LNCaP clone FGC (cell line): ENCODE measurements at regions not wholly inside any gene's neighbourhood (a gene's known extent, or its start where the extent isn't known, plus 50 kb on each side); places are given as distances from the start of the nearest gene placed in this dataset.

Experiments
- DNase-seq: peaks from one replicate; pipeline ENCODE4 v3.0.0-alpha.2; 2011; ENCODE audit warnings: low read depth
- H3K4me3 ChIP-seq: 2 replicates; pipeline ENCODE4 v1.5.1; 2011; ENCODE audit warnings: mild to moderate bottlenecking, low read depth, low read length, control low read depth
- CTCF ChIP-seq: IDR thresholded peaks from 2 replicates; pipeline ENCODE4 v1.5.1; 2012; ENCODE audit warnings: mild to moderate bottlenecking; ENCODE audit not compliant: control insufficient read depth, insufficient read depth; ENCODE audit errors: extremely low read depth

DNA sequence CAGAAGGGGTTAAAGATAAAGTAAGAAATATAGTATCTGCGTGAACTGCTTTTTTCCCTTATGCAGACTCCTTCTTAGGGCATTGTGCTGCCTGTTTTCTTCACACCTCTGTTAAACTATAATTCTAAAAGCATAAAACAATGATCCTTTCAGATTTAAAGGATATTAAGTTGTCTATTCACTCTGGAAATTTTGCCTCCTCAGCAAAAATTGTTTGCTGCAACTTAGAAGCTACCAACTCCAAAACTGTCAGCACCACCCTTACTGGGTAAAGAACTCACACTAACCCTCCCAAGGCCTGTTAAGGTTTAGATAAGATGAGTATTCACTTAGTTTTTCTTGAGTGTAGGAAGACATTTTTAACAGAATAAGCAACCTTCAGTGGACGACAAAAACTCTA, 259.5 kb downstream of the KDM5D start:
- DNase-seq = no peak
- no peak for TF ChIP-seq CTCF

DNA sequence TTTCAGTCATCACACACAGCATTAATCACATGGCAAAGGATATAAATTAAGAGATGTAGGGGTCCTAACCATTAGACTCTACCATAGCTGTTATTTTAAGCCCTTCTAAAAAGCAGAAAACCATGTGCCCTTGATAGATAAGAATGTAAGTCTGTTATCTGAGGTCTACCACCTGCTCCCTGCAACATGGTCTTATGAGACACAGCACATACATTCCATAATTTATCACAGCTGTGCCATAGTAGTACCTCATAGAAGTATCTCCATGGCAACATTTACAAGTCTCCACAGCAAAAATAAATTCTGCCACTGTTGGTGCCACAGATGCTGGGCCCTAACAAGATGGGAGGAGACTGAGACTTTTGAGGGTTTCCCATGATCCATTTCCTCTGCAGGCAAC, 265.4 kb downstream of the KDM5D start:
- DNase-seq = no peak
- H3K4me3 ChIP-seq = no peak overlapping the region
- TF ChIP-seq CTCF = no peak

More for the DNA sequence above, 259.5 kb downstream of the KDM5D start:
- H3K4me3 ChIP-seq = no peak overlapping the region

DNA sequence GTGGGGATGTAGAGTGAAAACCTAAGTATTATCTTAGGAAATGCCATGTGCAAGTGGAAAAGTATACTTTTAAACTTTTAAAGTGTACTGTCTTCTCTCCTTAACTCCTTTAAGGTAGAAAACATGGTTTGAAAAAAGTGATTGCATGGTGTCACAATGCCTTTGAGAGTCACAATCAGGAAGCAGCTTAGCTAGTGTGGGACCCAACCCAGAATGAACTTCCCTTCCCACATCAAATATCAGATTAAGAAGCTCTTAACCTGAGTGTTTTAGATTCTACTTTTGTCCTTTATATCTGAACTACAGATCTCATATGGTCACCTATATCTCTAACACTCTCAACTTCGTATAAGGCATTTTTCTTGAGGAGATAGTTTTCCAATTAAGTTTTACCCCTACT, 266.6 kb downstream of the KDM5D start:
- no peak for DNase-seq

GRCh38 chrY:19465809-19466208, 278.7 kb downstream of the KDM5D start:
- peak; percentile 15 for DNase-seq
- no peak for TF ChIP-seq CTCF

More for the DNA sequence above, 266.6 kb downstream of the KDM5D start:
- H3K4me3 ChIP-seq = no peak overlapping the region
- TF ChIP-seq CTCF = no peak

GRCh38 chrY:19456855-19457448, 287.6 kb downstream of the KDM5D start:
- no peak for DNase-seq
- TF ChIP-seq CTCF = no peak
- no peak overlapping the region for H3K4me3 ChIP-seq

More at GRCh38 chrY:19465809-19466208, 278.7 kb downstream of the KDM5D start:
- no peak overlapping the region for H3K4me3 ChIP-seq

GRCh38 chrY:19433059-19433458, 311.5 kb downstream of the KDM5D start:
- TF ChIP-seq CTCF = peak; percentile 50
- peak; percentile 51 for DNase-seq
- H3K4me3 ChIP-seq = no peak overlapping the region
